Keratinocyte (primary cell): ENCODE measurements at regions not wholly inside any gene's neighbourhood (a gene's known extent, or its start where the extent isn't known, plus 50 kb on each side); places are given as distances from the start of the nearest gene placed in this dataset.

Source experiments
- DNase-seq: peaks from one replicate; pipeline ENCODE4 v3.0.0-alpha.2; 2011; ENCODE audit warnings: low read depth, missing footprints, low spot score
- FAIRE-seq: peaks from 2 replicates; lab custom pipeline; 2011; peaks lifted over from hg19 to GRCh38; lab: Jason Lieb, UNC
- H2AFZ ChIP-seq: 2 replicates; pipeline ENCODE4 v1.6.0; 2012; ENCODE audit warnings: low read length, control low read depth, inconsistent platforms; ENCODE audit not compliant: control insufficient read depth
- H3K27ac ChIP-seq: 2 replicates; pipeline ENCODE4 v1.5.1; 2011; ENCODE audit warnings: low read length; ENCODE audit not compliant: control insufficient read depth, insufficient read depth
- H3K27me3 ChIP-seq: 3 replicates; pipeline ENCODE4 v1.6.0; 2011; ENCODE audit warnings: low read length; ENCODE audit not compliant: control insufficient read depth, insufficient read depth; ENCODE audit errors: extremely low read depth
- H3K36me3 ChIP-seq, 2 experiments: 2 replicates in 1 of 2; 3 replicates in 1 of 2; pipeline ENCODE4 v1.5.1; 2011; ENCODE audit warnings: low read length in 2 of 2, mild to moderate bottlenecking in 1 of 2; ENCODE audit not compliant: control insufficient read depth in 2 of 2, insufficient read depth in 2 of 2; ENCODE audit errors: extremely low read depth in 1 of 2
- H3K4me1 ChIP-seq: 3 replicates; pipeline ENCODE4 v1.5.1; 2011; ENCODE audit warnings: low read length; ENCODE audit not compliant: control insufficient read depth, insufficient read depth; ENCODE audit errors: extremely low read depth
- H3K4me2 ChIP-seq: 3 replicates; pipeline ENCODE4 v1.6.0; 2011; ENCODE audit warnings: low read depth, low read length; ENCODE audit not compliant: control insufficient read depth, insufficient read depth; ENCODE audit errors: extremely low read depth
- H3K4me3 ChIP-seq, 3 experiments: fragments of 200-600 bp in 1 of 3; sonication (generic) in 1 of 3; 2 replicates in 2 of 3; 3 replicates in 1 of 3; pipeline ENCODE4 v1.5.1; 2011 to 2016; ENCODE audit warnings: low read length in 3 of 3, mild to moderate bottlenecking in 3 of 3, control low read depth in 2 of 3, inconsistent platforms in 1 of 3, low read depth in 1 of 3, mixed read lengths in 1 of 3, mixed run types in 1 of 3, moderate library complexity in 1 of 3; ENCODE audit not compliant: control insufficient read depth in 2 of 3, insufficient read depth in 2 of 3; ENCODE audit errors: extremely low read depth in 1 of 3
- H3K79me2 ChIP-seq: 2 replicates; pipeline ENCODE4 v1.6.0; 2012; ENCODE audit warnings: low read length; ENCODE audit not compliant: control insufficient read depth, insufficient read depth
- H3K9ac ChIP-seq: 3 replicates; pipeline ENCODE4 v1.6.0; 2011; ENCODE audit warnings: low read length; ENCODE audit not compliant: control insufficient read depth, insufficient read depth; ENCODE audit errors: extremely low read depth
- H3K9me1 ChIP-seq: 3 replicates; pipeline ENCODE4 v1.6.0; 2011; ENCODE audit warnings: low read length; ENCODE audit not compliant: control insufficient read depth, insufficient read depth; ENCODE audit errors: extremely low read depth
- H3K9me3 ChIP-seq: 2 replicates; pipeline ENCODE4 v1.5.1; 2012; ENCODE audit warnings: low read depth, low read length; ENCODE audit not compliant: control insufficient read depth
- H4K20me1 ChIP-seq: 3 replicates; pipeline ENCODE4 v1.6.0; 2011; ENCODE audit warnings: low read length; ENCODE audit not compliant: control insufficient read depth, insufficient read depth; ENCODE audit errors: extremely low read depth
- EZH2 ChIP-seq: IDR thresholded peaks from one replicate; pipeline ENCODE4 v1.6.1; 2012; ENCODE audit warnings: inconsistent platforms, mild to moderate bottlenecking, low read length, moderate library complexity
- dilution Hi-C: fragments of 300-500 bp; cut with MboI; formaldehyde crosslinking; loops from one replicate; pipeline ENCODE4 v1.7.0; 2020; ENCODE audit warnings: low sequenced_read_pairs; ENCODE audit not compliant: extremely low pct_ligation_motif_present
- TF ChIP-seq, protein P1 (sequence below), 3 experiments: IDR thresholded peaks in 1 of 3; conservative IDR thresholded peaks in 1 of 3; optimal IDR thresholded peaks in 1 of 3; 2 replicates in 2 of 3; 3 replicates in 1 of 3; pipeline versions ENCODE3 to v1.5.1; 2011; ENCODE audit warnings: low read length in 3 of 3, mild to moderate bottlenecking in 3 of 3, moderate library complexity in 2 of 3, control low read depth in 1 of 3, inconsistent platforms in 1 of 3; ENCODE audit not compliant: insufficient read depth in 2 of 3; ENCODE audit errors: extremely low read depth in 1 of 3

DNA sequence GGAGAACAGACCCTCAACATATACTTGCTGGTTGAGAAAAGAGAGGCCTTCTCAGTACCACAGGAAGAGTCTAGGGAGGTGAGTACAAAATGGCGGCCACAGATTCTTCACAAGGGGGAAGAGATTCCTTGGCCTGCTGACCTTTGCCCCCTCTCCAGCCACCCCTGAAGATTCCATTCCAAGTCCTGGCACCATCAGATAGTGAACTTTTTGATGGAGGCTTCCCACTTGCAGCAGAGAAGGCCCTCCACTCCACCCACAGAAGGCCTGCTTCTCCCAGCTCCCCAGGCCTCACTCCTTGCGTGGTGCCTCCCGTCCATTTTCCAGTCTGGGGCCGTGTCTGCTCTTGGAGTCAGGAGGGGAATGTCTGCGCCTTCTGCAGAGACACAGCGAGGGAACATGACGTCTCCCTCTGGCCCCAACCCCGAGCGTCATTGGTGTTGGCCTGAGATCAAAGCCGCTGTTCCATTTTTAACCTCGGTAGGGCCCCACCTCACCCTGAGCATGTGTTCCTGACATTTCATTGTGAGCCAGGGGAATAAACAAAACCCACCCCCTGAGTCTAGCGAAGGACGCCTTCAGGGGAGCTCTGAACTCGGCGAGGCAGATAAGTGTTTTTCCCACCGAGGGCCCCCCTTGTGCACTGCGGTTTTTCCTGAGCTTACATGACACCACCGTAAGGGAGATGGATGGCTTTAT is 268.7 kb upstream of the TBX3 start:
- Histone ChIP-seq H3K4me3 (no peak overlapping the region), H3K27me3 (no peaks in the 10 kb centered on the region), H4K20me1 (no peaks in the 10 kb centered on the region), H3K9me1 (no peaks in the 10 kb centered on the region), H3K36me3 (no peaks in the 10 kb centered on the region), H3K9me3 (no peaks in the 10 kb centered on the region), H2AFZ (no peak overlapping the region), H3K79me2 (no peaks in the 10 kb centered on the region), H3K4me1 (no peaks in the 10 kb centered on the region), H3K27ac (no peak overlapping the region), H3K4me2 (no peak overlapping the region), H3K9ac (no peak overlapping the region)
- FAIRE-seq (no peak), DNase-seq (no peak)
- TF ChIP-seq EZH2, result no peak
- TF ChIP-seq, protein P1, sequence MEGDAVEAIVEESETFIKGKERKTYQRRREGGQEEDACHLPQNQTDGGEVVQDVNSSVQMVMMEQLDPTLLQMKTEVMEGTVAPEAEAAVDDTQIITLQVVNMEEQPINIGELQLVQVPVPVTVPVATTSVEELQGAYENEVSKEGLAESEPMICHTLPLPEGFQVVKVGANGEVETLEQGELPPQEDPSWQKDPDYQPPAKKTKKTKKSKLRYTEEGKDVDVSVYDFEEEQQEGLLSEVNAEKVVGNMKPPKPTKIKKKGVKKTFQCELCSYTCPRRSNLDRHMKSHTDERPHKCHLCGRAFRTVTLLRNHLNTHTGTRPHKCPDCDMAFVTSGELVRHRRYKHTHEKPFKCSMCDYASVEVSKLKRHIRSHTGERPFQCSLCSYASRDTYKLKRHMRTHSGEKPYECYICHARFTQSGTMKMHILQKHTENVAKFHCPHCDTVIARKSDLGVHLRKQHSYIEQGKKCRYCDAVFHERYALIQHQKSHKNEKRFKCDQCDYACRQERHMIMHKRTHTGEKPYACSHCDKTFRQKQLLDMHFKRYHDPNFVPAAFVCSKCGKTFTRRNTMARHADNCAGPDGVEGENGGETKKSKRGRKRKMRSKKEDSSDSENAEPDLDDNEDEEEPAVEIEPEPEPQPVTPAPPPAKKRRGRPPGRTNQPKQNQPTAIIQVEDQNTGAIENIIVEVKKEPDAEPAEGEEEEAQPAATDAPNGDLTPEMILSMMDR (optimal IDR thresholded peaks at IDR 0.05 in 1 of 3, IDR thresholded peaks at IDR 0.05 in 1 of 3, conservative IDR thresholded peaks at IDR 0.05 in 1 of 3; ENCODE audit: extremely low read depth in 1 of 3, insufficient read depth in 2 of 3, low read length in 3 of 3), result no peak
- dilution Hi-C loops, result no loop called here

DNA sequence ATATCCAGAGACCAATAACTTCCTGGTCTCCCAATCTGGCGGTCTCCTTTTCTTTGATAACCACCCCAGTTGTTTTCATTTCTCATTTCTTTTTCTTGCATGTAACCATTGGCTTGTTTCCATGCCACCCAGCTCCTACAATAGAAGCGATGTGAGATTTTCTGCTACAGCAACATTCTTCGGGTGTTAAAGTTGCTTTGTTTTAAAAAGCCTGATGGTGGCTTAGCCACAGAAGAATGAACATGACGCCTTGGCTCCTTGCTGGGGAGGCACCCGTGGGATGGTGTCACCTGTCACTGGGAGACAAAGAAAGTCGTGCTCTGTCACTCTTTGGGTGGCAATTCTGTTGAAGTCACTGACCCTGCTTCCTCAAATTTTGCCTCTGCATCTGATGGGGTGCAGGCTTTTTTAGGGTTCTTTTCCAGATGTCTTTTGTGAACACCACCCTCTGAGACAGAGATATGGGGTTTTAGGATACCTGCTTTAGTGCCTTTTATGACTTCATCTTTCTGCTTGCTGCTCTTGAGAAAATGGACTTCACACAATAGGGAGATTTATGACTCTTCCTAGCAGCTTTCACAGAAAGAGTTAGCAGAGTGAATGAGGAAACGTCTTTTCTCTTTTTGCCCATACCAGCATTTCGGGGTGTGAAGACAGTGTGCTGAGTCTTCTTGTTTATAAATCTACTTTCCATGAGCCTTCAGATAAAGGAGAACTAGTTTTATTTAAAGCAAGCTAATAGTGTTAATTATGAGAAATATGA is 265.3 kb upstream of the TBX3 start:
- H3K9me1 ChIP-seq, result no peaks in the 10 kb centered on the region
- no peaks in the 10 kb centered on the region for H4K20me1 ChIP-seq
- H3K27me3 ChIP-seq, result no peaks in the 10 kb centered on the region
- H2AFZ ChIP-seq, result no peak overlapping the region
- H3K9me3 ChIP-seq, result no peaks in the 10 kb centered on the region
- DNase-seq (no peak), FAIRE-seq (no peak)
- no peak overlapping the region for H3K27ac ChIP-seq
- dilution Hi-C loops, result no loop called here
- no peak overlapping the region for H3K4me3 ChIP-seq
- H3K4me1 ChIP-seq, result no peaks in the 10 kb centered on the region
- no peak overlapping the region for H3K9ac ChIP-seq
- H3K4me2 ChIP-seq, result no peak overlapping the region
- no peak for TF ChIP-seq EZH2
- TF ChIP-seq, protein P1 (optimal IDR thresholded peaks at IDR 0.05 in 1 of 3, IDR thresholded peaks at IDR 0.05 in 1 of 3, conservative IDR thresholded peaks at IDR 0.05 in 1 of 3; ENCODE audit: extremely low read depth in 1 of 3, insufficient read depth in 2 of 3, low read length in 3 of 3), result no peak
- no peaks in the 10 kb centered on the region for H3K36me3 ChIP-seq
- H3K79me2 ChIP-seq, result no peaks in the 10 kb centered on the region
